NAMALWA (cell line): ENCODE measurements at regions not wholly inside any gene's neighbourhood (a gene's known extent, or its start where the extent isn't known, plus 50 kb on each side); places are given as distances from the start of the nearest gene placed in this dataset.

Experiments
- DNase-seq: peaks from one replicate; pipeline ENCODE4 v3.0.0-alpha.2; 2015; ENCODE audit warnings: low spot score

DNA sequence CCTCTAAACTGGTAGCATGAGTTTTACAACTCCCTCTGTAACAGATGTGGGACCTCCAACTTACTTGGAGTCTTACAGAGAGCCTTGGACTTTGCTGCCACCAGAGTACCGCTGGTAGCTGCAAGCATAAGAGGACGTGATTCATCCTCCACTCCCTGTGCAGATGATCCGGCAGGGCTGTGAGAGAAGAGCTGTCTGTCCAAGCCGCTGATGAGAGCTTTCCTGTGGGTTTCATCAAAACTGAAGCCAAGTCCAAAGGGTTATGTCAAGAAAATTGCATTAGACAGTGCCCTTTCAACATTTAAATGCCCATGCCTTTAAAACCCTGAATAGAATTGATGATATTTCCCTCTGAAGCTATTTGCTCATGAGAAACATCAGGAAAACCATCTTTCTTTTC is 85.8 kb downstream of the LLPH start:
- DNase-seq: no peak

DNA sequence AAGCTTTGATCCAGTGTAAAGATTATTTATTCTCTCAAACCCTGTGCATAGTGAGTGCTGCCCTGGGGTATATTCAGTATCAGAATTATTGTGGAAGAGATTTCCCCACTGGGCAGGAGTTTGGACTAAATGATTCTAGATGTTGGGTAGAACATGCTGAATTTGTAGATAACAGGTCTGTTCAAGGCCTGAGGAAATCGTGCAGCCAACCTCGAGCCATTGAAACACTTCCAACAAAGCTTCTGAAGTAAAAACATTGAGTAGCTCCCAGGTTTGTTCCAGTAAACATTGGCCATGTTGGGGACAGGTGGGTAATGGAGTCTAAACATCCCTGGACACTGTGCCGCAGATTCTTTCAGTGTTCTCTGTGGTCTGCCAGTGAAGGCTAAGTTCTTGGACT is 87.5 kb downstream of the LLPH start:
- DNase-seq: no peak

DNA sequence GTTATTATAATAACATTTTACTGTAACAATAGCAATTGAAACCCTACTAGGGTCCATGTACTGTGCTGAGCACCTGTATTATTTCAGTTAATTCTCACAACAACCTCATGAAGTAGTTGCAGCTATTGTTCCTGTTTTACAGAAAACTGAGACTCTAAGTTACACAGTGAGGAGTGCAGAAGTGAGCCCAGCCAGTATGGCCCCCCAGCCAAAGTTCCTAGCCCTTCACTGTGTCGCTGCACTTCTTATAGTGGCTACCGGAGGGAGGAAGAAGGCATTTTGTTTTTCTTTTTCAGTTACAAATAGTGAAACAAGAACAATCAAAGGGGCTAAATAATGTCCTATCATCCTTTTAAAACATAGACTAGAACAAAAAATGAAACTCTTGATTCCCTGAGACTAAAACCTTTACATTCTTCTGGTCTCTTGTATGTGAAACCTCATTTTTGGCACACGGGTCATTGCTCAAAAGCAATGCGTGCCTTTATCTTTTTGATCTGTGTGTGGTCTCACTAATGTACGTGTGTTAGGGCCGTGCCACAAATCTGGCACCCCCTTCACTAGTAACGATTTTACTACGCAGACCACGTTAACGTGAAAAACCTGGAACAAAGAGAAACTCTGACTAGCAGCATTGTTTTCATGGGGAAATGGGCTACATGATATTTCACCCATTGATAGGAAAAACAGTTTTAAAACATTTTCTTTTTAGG is 88.7 kb downstream of the LLPH start:
- DNase-seq: no peak

DNA sequence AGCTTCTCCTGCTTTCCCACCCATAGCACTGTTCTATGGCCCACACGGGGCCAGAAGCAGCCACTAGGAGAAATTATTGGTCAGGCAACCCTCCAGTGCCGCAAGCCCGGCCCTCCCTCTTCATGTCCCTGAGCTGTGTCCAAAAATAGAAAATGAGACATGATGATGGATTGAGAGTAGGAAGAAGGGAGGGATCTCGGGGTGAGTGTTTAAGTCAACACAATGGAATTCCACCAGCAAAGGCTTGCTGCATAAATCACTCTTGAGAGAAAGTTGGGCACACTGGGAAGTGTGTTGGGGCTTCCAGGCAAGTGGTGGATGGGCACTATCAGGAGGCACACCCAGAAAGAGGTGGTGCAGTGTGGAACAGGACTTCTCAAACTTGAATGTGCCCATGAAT is 94.2 kb downstream of the LLPH start:
- DNase-seq: no peak

DNA sequence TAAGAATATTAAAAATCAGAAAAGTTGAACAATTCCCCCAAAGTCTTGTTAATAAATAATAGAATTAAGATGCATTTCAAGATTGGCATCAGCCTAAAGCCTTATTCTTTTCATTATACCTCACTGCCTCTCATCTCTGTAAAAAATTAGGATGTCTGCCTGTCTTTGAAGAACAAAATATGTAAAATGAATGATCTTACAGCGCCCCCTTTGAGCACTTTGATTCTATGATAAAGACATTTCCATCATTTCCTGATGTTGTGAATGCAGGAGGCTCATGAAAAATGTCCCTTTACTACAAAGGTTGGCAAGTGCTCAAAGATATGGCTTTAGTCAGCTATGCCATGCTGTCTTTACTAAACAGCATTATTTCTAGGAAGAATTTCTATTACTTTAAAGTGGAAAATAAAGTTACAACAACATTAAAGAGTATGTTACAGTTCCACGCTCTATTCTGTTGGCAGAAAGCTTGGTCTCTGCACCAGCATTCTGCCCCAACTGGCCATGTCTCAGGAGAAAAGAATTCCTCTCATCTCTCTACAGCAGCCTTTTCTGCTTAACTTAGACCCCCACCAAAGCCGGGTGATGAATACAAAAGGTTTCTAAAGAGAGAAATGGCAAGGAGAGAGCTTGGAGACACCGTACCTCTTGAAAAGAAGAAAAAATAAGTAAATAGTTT is 95.1 kb downstream of the LLPH start:
- peak; percentile 71 for DNase-seq

DNA sequence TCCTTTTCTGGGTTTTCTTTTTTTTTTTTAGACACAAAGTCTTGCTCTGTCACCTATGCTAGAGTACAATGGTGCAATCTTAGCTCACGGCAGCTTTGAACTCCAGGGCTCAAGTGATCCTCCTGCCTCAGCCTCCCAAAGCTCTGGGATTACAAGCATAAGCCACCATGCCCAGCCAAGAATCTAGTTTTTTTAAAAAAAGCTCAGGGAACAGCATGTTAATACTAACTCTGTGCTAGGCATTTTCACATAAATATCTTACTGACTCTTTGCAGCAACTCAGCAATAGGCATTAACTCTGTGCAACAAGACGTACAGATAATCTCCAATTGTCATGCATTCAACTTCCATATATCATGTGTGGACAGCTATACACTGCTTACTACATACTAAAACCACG is 97.4 kb downstream of the LLPH start:
- no peak for DNase-seq

DNA sequence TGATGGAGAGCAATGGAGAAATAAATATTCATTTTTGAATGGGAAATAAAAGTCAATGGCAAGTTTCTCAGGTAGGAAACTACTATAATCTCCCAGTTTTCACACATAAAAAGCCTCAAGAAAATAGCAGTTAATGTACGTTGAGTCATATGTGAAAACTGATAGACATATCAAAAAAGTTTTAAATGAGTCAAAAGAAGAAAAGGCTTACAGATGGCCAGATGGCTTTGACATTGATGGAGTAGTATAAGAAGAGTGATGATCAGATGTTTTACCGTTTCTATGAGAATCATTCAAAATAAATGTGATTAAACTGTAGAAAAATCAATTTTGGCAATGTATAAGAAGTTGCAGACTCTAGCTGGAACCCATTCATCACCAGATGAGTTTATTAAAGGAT is 97.8 kb downstream of the LLPH start:
- no peak for DNase-seq

DNA sequence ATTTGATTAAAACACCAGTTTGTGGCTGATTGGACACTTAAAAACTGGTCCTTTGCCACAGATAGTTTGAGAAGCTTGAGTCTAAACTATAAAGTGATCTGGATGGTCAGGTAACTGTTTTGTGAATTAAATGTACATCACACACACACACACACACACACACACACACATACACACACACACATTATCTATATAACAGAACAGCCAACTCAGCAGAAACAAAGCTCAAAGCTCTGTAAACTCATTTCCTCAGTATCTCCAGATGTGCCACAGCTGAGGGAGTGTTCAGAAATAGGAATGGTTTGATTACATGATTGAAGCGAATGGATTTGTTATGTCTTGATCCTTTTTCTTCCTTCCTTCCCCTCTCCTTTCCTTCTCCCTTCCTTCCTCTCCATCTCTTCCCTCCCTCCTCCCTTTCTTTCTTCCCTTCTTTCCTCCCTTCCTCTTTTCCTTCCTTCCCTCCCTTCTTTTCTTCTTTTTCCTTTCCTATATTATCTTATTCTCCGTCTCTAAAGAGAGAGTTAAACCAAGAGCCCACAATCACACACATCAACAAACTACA is 100.3 kb downstream of the LLPH start:
- DNase-seq: no peak

DNA sequence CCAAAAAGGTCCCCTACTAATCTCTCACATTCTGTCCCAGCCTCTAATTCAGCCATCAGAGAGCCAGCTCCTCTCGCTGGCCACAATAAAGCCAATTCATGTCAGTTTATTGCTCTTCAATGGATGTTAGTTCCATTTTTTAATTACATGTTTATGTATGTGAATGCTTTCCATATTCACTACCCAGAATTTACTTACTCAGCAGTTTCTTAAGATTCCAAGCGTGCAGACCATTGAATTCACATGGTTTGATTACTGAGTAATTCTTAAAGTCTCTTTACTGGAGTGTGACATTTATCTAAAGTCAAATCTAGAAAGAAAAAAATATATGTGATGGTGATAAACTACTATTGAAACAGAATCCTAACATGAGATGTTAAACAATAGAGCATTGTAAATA is 102.2 kb downstream of the LLPH start:
- DNase-seq: no peak

DNA sequence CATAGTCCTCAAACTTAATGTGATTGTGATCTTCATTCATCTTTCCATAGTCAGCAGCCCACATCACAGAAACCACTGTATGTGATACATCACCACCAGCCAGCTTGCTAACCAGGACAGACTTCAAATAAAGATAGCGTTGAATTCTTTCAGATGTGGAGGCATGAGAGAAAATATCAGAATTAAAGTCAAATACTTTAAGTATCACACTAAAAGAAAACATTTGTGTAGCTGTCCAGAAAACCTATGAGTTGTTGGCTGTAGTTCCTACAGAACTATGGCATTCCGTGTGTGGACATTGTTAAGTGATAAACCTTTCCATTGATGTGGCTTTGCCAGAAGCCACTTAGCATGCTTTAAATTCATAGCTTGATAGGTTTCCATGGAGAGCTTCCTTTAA is 105.1 kb downstream of the LLPH start:
- no peak for DNase-seq

DNA sequence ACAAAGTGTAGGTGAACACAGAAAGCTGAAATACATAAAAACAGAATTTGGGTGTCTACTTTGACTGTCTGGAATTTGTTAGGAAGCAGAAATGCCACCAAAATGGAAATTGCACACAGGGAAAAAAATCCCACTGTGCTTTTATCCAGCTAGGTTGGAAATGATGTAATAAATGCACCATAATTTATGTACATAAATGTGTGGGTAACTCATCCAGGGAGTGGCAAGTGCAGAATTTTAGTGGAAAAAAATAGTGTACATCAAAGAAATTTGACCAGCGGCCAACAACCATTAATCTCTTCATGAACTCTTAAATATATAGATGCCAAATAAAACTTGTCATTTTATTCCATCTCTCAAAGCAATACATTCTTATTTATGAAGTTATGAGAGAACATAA is 105.6 kb downstream of the LLPH start:
- DNase-seq: no peak

DNA sequence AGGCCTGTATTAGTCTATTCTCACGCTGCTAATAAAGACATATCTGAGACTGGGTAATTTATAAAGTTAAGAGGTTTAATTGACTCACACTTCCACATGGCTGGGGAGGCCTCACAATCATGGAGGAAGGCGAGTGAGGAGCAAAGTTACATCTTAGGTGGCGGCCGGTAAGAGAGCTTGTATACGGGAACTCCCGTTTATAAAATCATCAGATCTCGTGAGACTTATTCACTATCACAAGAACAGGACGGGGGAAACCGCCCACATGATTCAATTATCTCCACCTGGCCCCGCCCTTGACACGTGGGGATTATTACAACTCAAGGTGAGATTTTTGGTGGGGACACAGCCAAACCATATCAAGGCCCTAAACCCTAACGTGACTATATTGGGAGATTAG is 110.1 kb downstream of the LLPH start:
- DNase-seq: no peak

DNA sequence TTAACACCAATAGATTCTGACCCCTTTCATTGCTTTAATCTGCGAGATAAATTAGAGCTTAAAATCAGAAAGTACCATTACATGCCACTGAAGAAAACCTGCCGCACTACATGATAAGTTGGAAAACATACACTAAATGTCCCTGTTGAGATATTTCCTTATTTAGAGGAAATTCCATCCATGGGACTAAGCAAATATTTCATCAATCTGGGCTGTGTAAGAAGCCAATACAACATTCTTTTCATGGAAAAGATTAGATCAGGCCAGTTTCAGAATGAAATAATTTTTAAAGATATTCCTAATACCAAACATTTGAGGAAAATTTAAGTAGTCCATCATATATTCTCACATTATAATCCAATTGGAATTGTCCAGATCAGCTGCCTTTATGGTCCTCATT is 112.8 kb downstream of the LLPH start:
- DNase-seq: no peak
